ENCODE measurements at regions not wholly inside any gene's neighbourhood (a gene's known extent, or its start where the extent isn't known, plus 50 kb on each side); places are given as distances from the start of the nearest gene placed in this dataset.

DNA sequence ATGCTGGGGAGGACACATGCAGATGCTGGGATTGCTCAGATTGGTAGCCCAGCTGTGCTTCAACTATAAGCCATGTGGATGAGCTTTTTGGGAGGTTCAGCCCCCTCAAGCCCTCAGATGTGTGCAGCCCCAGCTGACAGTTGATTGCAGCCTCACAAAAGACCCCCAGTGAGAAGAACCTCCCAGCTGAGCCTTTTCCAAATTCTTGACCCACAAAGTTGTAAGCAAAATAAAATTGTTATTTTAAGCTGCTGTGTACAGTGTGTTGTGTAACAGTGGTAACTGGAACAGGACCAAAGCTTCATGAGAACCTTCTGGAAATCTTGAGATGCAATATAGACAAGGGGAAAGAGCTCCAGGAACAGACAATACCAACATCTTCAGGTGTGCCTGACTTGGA is 156.8 kb upstream of the IRX3 start (continued):
- TF ChIP-seq ZNF624 (tag by site-specific recombination; IDR thresholded peaks at IDR 0.05): no peak

- CTCF ChIA-PET: no interaction called here
- no peak for TF ChIP-seq ZNF19 (tag by site-specific recombination; IDR thresholded peaks at IDR 0.05; ENCODE audit: low read depth)
- TF ChIP-seq ZBTB1 (tag by site-specific recombination; IDR thresholded peaks at IDR 0.05): no peak
- no peak for TF ChIP-seq ZSCAN18 (tag by site-specific recombination; IDR thresholded peaks at IDR 0.05)
- TF ChIP-seq ZNF768 (tag by site-specific recombination; IDR thresholded peaks at IDR 0.05): no peak
- no peak for TF ChIP-seq ZNF133 (tag by site-specific recombination; IDR thresholded peaks at IDR 0.05)
- no peak for TF ChIP-seq ZNF391 (tag by site-specific recombination; IDR thresholded peaks at IDR 0.05; ENCODE audit: borderline replicate concordance, low read depth)
- no peak for TF ChIP-seq KLF7 (tag by site-specific recombination; IDR thresholded peaks at IDR 0.05; ENCODE audit: borderline replicate concordance)
- TF ChIP-seq ZNF654 (tag by site-specific recombination; IDR thresholded peaks at IDR 0.05; ENCODE audit: low read depth): no peak
- no peak for TF ChIP-seq ZNF169 (tag by site-specific recombination; IDR thresholded peaks at IDR 0.05)
- TF ChIP-seq ZNF548 (tag by site-specific recombination; IDR thresholded peaks at IDR 0.05): no peak
- no peak for TF ChIP-seq KLF1 (tag by site-specific recombination; IDR thresholded peaks at IDR 0.05)
- no peak for TF ChIP-seq ZNF324 (tag by site-specific recombination; IDR thresholded peaks at IDR 0.05)
- no peak for TF ChIP-seq ZFP41 (tag by site-specific recombination; IDR thresholded peaks at IDR 0.05; ENCODE audit: borderline replicate concordance)
- TF ChIP-seq ZNF488 (tag by site-specific recombination; IDR thresholded peaks at IDR 0.05): no peak
- TF ChIP-seq ZNF311 (tag by site-specific recombination; IDR thresholded peaks at IDR 0.05; ENCODE audit: borderline replicate concordance): no peak
- Histone ChIP-seq H3K36me3 (ENCODE audit: control insufficient read depth in 2 of 2, insufficient read depth in 1 of 2, low read length in 2 of 2) (no peaks in the 10 kb centered on the region), H3K4me3 (ENCODE audit: low read depth, low read length) (no peak overlapping the region), H3K9me3 (ENCODE audit: control insufficient read depth, insufficient read depth, low read depth, low read length) (no peaks in the 10 kb centered on the region; the same call in 1 of the 2 replicates), H3K27ac (ENCODE audit: extremely low read depth, low read depth, low read length) (no peak overlapping the region), H3K4me1 (ENCODE audit: control insufficient read depth, insufficient read depth, low read length) (no peaks in the 10 kb centered on the region)
- POLR2A ChIA-PET: no interaction called here
These were observed 156.3 kb upstream of the IRX3 start for GRCh38 chr16:54442864-54443263.

GRCh38 chr16:54438469-54438868 is 151.9 kb upstream of the IRX3 start:
- ChIA-PET POLR2A (no interaction called here), CTCF (no interaction called here)
- Histone ChIP-seq H3K27ac (ENCODE audit: extremely low read depth, low read depth, low read length) (no peak overlapping the region), H3K4me3 (ENCODE audit: low read depth, low read length) (no peak overlapping the region), H3K36me3 (ENCODE audit: control insufficient read depth in 2 of 2, insufficient read depth in 1 of 2, low read length in 2 of 2) (no peaks in the 10 kb centered on the region), H3K9me3 (ENCODE audit: control insufficient read depth, insufficient read depth, low read depth, low read length) (no peaks in the 10 kb centered on the region), H3K4me1 (ENCODE audit: control insufficient read depth, insufficient read depth, low read length) (no peaks in the 10 kb centered on the region)
- no peak for TF ChIP-seq BCL11B (tag by site-specific recombination; IDR thresholded peaks at IDR 0.05; ENCODE audit: low read depth)
- TF ChIP-seq ZNF626 (tag by site-specific recombination; IDR thresholded peaks at IDR 0.05): no peak
- no peak for TF ChIP-seq ZNF747 (tag by site-specific recombination; IDR thresholded peaks at IDR 0.05)
- no peak for TF ChIP-seq ZNF549 (tag by site-specific recombination; IDR thresholded peaks at IDR 0.05)
- no peak for TF ChIP-seq ZNF777 (tag by site-specific recombination; IDR thresholded peaks at IDR 0.05; ENCODE audit: borderline replicate concordance)
- TF ChIP-seq ZNF645 (tag by site-specific recombination; IDR thresholded peaks at IDR 0.05): no peak
- no peak for TF ChIP-seq SP7 (tag by site-specific recombination; IDR thresholded peaks at IDR 0.05)
- no peak for TF ChIP-seq SALL2 (tag by site-specific recombination; IDR thresholded peaks at IDR 0.05; ENCODE audit: borderline replicate concordance)
- no peak for TF ChIP-seq ZNF394 (tag by site-specific recombination; IDR thresholded peaks at IDR 0.05; ENCODE audit: borderline replicate concordance)
- no peak for TF ChIP-seq PRDM10 (tag by site-specific recombination; IDR thresholded peaks at IDR 0.05)
- TF ChIP-seq GLIS2 (tag by site-specific recombination; IDR thresholded peaks at IDR 0.05): no peak
